GM06990 (cell line): ENCODE measurements at regions not wholly inside any gene's neighbourhood (a gene's known extent, or its start where the extent isn't known, plus 50 kb on each side); places are given as distances from the start of the nearest gene placed in this dataset.

ENCODE experiments used
- DNase-seq: peaks from one replicate; pipeline ENCODE4 v3.0.0-alpha.2; 2011; ENCODE audit not compliant: insufficient read length; ENCODE audit errors: extremely low read depth
- H3K27me3 ChIP-seq: replicated peaks from 2 replicates; pipeline ENCODE4 v1.6.0; 2011; ENCODE audit warnings: low read length; ENCODE audit not compliant: control insufficient read depth, insufficient read depth
- H3K36me3 ChIP-seq: 2 replicates; pipeline ENCODE4 v1.5.1; 2011; ENCODE audit warnings: low read length; ENCODE audit not compliant: control insufficient read depth, insufficient read depth
- H3K4me3 ChIP-seq: replicated peaks from 2 replicates; pipeline ENCODE4 v1.5.1; 2011; ENCODE audit warnings: low read depth, mild to moderate bottlenecking, control low read depth, low read length
- TF ChIP-seq, protein P1 (sequence below): IDR thresholded peaks from 2 replicates; pipeline ENCODE4 v1.5.1; 2011; ENCODE audit warnings: low read length, control low read depth, mild to moderate bottlenecking, inconsistent platforms; ENCODE audit not compliant: insufficient read depth, poor library complexity, severe bottlenecking

DNA sequence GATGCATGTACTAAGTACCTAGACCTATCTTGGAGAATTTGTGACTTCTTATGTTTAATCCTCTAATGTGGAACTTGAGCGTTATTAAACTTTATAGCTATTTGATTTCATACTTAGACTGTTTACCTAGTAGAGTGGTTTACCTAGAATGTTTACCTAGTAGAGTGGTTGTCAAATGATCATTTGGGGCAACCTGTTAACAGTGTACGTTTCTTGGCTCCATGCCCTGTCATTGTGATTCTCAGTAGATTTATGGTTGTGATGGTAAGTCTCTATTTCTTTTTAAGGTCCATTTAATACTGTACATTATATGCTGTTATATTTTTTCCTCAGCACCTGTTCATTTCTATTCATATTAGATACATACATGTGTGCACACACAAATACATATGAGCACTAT is 233.0 kb upstream of the MAD2L1 start:
- TF ChIP-seq, protein P1, sequence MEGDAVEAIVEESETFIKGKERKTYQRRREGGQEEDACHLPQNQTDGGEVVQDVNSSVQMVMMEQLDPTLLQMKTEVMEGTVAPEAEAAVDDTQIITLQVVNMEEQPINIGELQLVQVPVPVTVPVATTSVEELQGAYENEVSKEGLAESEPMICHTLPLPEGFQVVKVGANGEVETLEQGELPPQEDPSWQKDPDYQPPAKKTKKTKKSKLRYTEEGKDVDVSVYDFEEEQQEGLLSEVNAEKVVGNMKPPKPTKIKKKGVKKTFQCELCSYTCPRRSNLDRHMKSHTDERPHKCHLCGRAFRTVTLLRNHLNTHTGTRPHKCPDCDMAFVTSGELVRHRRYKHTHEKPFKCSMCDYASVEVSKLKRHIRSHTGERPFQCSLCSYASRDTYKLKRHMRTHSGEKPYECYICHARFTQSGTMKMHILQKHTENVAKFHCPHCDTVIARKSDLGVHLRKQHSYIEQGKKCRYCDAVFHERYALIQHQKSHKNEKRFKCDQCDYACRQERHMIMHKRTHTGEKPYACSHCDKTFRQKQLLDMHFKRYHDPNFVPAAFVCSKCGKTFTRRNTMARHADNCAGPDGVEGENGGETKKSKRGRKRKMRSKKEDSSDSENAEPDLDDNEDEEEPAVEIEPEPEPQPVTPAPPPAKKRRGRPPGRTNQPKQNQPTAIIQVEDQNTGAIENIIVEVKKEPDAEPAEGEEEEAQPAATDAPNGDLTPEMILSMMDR = no peak
- DNase-seq = no peak
- Histone ChIP-seq H3K27me3 (no peaks in the 10 kb centered on the region), H3K4me3 (no peak overlapping the region), H3K36me3 (no peaks in the 10 kb centered on the region)

DNA sequence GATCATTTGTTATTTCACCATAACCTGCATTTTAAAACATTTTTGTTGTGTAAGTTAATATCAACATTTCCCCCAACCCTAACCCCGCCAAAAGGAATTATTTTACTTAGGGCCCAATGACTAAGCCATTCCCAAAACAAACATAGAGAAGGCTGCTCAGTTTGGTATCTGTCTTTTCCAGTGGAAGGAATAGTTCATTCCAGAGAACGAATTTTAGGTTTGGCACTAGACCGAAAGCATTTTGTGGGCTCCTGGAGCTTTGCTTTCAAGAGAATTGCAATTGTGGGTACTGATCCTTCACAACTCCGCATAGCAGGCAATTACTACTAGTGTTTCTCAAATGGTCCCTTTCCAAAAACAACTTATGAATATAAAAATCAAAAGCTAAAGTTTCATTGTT is 226.7 kb upstream of the MAD2L1 start:
- TF ChIP-seq, protein P1 = no peak
- Histone ChIP-seq H3K27me3 (no peaks in the 10 kb centered on the region), H3K4me3 (no peak overlapping the region), H3K36me3 (no peaks in the 10 kb centered on the region)
- no peak for DNase-seq

DNA sequence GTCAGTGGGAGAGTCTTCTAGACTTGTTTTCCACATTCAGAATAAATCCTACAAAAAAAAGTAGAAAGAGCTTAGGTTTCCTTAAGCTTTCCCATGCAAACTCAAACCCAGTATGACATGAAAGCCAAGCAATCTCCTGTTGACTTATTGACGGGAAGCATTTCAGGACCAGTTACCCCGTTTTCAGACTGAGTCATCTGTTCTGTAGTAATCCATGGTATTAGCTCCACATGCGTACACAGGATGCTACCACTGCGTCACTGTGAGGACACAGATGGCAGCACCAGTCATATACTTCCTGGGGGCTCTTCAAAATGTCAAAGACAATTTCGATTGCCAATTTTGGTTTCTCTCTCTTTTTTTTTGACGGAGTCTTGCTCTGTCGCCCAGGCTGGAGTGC is 224.9 kb upstream of the MAD2L1 start:
- DNase-seq = no peak
- TF ChIP-seq, protein P1 = no peak
- no peak overlapping the region for H3K4me3 ChIP-seq
- no peaks in the 10 kb centered on the region for H3K36me3 ChIP-seq
- no peaks in the 10 kb centered on the region for H3K27me3 ChIP-seq

DNA sequence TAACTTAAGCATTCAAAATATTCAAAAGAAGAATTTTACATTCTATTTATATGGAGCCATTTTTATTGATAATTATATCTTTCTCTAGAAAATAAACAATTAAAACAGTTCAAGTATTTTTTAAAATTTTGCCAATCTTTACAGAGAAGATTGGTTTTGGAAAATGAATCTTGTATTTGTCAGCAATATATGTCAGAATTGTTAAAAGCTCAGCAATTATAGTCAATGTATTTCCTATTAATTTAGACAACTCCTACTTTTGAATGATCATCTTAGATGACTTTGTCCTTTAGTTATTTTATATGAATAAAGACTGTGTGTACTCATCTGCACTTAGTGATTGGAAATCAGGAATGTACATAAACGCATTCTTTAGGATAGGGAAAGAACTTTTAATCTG is 223.9 kb upstream of the MAD2L1 start:
- Histone ChIP-seq H3K4me3 (no peak overlapping the region), H3K27me3 (no peaks in the 10 kb centered on the region), H3K36me3 (no peaks in the 10 kb centered on the region)
- TF ChIP-seq, protein P1 = no peak
- DNase-seq = no peak

DNA sequence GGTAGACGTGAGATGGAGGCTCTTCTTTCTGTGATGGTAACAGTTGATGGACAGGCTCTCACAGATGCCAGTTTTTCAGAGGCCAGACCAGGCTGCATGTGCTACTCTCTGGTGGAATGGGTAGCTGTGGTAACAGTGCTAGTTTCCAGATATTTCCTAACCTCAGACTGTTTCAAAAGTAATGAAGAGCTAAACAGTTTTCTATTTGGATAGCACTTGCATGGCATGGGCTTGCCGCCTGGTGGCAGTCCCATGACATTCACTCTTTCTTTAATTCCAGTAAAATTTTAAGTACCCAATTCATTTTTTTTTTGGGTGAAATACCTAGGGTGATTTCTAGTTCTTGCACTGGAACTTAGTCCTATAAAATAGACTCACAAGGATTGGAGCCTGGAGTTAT is 220.2 kb upstream of the MAD2L1 start:
- no peak overlapping the region for H3K4me3 ChIP-seq
- DNase-seq = no peak
- no peaks in the 10 kb centered on the region for H3K36me3 ChIP-seq
- TF ChIP-seq, protein P1 = peak; percentile 31
- H3K27me3 ChIP-seq = no peaks in the 10 kb centered on the region

DNA sequence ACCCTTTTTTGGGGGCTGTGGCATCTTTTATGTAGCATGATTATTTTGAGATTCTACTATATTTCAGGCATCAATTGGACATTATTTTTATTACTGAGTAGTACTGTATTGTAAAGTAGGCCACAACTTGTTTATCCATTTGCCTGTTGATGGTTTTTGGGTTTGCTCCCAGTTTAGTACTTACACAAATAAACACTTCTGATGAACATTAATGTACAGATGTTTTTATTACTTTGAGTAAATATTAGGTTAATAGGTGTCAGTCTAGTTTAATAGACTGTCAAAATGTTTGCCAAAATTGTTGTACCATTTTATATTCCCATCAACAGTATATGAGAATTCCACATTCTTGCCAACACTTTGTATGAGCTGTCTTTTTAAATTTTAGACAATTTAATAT is 214.9 kb upstream of the MAD2L1 start:
- TF ChIP-seq, protein P1 = no peak
- DNase-seq = no peak
- Histone ChIP-seq H3K4me3 (no peak overlapping the region), H3K27me3 (no peaks in the 10 kb centered on the region), H3K36me3 (no peaks in the 10 kb centered on the region)
